LoVo (cell line): ENCODE measurements at regions not wholly inside any gene's neighbourhood (a gene's known extent, or its start where the extent isn't known, plus 50 kb on each side); places are given as distances from the start of the nearest gene placed in this dataset.

Experiments
- DNase-seq: peaks from one replicate; pipeline ENCODE4 v3.0.0-alpha.2; 2016; ENCODE audit warnings: low spot score

DNA sequence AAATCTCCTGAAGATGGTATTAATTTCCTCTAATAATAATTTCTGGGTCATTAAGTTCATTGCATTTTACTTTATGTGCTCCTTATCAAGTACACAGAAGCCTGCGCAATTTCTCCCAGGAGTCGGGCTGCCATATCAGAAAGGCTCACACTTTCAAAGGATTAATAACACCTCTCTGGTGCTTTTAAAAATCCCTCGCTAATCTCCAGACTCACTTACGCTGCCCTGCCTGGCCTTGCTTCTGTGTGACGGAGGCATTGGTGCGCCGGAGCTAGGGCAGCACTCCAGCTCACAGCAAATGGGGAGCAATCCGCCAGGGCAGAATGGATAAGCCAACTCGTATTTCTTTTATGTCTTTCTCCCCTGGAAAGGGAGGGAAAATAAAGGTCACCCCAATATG lies 300.8 kb downstream of the EFNB2 start:
- no peak for DNase-seq

DNA sequence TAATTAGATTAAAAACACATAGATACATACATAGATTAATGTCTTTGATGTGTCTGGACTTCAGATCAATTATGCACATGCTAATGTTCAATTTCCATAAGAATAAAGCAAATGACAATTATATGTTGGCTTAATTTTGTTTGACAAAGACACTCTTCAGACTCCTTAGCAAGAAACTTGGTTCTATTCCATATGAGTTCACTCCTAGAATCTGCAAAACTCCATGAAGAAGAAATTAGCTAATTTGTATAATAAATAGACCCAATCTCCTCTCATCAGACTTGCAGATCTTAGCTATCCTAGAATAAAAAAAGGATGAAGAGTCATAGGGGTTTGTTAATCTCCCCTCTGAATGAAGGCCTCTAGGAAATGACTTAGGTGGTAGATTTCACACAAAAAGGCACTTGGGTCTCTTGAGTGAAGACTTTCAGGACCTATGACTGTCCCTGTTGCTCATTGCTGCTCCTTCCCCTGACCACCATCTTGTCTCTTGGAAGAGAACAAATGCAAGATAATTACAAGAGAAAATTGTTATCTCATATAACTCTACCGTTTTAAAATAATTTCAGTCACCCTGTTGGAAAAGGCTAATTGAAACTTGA lies 302.2 kb downstream of the EFNB2 start:
- no peak for DNase-seq

DNA sequence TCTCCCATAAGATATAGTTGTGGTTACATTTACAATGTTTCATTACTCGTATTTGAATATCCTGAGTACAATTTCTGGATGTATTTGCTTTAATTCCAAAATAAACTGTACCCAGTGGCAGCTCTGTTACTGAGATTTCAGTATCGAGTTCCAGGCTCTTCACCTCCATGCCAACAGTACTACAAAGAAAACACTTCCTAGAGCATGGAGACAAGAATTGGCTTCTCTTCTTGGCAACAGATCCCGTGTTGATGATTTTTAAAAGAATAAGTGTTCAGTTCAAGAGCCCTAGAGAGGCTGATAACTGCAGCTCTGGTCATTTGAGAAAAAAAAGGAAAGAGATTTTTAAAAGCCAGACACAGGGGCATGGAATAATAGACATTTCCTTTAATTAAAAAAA lies 302.8 kb downstream of the EFNB2 start:
- DNase-seq, result no peak

DNA sequence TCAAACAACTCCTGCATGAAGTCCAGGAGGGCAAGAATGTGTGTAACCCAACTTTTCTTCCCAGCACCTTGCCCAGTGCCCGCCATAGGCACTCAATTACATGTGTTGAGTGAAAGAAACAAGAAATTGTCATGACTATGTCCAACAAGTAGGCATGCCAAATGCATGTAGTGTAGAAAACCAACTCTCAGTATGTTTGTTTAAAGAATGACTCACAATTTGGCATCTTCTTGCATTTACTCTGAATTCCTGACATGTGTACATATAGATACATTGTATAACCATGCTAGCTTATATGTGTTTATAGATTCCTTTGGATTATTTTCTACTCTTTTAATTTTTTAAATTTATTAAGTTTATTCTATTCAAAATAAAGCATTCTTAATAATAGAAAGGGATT lies 305.0 kb downstream of the EFNB2 start:
- peak; percentile 7 for DNase-seq

DNA sequence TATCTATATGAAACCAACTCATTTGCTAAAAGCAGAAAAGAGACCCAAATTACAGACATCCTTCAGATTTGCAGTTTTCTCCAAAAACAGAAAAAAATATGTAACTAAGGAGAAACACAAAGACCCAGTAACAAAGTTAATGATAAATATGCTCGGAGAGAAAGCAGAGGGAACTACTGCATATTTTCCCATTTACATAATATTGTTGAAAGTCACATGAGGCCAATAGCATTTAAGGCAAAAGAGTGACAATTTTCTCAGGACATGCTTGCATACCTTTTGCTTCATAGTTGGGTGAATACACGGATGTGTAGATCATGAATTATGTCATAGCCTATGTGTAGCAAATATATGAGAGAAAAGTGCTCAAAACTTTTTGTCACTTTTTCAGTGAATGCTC lies 310.3 kb downstream of the EFNB2 start:
- DNase-seq, result no peak

DNA sequence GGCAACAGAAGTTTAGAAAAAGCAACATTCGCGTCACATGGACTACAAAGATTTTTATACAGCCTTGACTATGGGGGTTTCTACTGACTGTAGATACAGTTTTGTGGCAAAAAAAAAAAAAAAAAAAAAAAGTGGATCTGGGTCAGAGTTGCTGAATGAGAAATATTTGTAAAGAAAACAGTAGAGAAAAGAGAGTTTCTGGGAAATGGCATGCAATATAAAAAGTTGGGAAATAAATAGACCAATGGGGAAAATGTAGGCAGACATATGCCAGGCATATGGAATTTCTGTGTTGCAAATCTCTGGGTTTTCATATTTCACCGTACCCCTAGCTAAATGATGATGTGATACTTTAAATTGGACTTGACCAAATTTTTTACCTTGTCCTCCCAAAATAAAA lies 315.3 kb downstream of the EFNB2 start:
- no peak for DNase-seq

DNA sequence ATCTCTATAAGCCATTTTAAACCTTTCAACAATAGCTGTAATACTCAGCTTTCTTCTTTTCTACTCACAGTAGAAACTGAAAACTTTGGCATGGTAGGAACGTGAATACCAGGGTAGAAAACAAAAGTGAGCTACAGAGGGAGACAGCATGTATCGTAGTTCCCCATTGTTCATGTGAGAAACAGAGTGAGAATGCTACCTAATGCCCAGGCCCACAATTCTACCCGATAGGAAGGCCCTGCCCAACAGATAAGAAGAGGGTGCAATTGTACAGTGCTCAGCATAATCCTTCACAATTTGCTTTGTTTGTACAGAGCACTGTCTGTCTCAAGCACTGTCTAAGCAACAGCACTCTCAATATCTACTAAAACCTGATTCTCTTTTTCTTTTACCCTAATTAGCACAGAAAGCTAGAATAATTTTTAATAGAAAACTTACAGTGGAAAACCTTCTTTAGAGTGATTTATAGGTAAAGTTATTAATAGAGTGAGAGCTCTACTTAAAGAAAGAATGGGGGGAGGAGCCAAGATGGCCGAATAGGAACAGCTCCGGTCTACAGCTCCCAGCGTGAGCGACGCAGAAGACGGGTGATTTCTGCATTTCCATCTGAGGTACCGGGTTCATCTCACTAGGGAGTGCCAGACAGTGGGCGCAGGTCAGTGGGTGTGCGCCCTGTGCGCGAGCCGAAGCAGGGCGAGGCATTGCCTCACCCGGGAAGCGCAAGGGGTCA lies 322.3 kb downstream of the EFNB2 start:
- no peak for DNase-seq

DNA sequence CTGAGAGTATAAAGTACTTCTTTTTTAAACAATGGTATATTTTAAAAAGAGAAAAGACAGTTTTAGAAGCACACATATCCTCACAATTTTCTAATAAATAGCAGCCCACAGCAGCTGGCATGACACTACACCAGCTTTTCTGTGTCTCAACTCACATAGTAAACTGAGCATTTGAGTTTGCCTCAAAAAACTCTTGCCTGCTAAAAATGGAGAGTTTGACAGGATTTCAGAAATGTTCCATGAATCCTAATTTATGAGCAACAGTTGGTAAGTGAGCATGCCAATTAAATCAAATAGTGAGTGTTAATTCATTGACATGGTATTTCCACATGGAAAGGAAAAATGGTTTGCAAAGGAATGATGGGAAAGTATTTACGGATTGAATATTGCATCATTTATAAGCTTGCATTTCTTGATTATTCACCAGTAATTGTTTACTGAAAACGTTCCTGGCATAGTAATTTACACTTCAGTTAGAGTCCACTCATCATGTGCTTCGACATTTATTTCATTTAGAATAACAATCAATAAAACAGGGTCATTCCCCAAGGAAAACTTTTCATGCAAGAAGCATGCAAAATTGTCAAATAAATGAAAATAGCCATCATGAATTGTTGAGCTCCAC lies 323.0 kb downstream of the EFNB2 start:
- no peak for DNase-seq

DNA sequence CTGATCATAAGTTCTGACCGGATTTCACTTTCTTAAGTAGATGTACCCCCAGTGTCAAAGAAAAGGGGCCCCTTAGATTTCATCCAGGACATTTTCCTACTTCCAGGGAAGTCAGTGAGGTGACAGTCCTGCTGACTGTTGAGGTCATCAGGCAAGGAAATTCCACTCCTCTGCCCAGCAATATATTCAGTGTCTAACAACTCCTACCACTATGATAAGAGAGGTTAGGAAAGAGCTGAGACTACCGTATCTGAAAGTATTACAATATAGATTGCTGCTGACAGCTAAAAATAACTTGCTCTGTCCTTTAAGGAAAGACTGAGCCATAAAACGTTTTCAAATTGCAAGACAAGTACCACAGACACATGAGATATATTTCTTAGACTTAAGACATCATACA lies 325.1 kb downstream of the EFNB2 start:
- DNase-seq, result no peak

DNA sequence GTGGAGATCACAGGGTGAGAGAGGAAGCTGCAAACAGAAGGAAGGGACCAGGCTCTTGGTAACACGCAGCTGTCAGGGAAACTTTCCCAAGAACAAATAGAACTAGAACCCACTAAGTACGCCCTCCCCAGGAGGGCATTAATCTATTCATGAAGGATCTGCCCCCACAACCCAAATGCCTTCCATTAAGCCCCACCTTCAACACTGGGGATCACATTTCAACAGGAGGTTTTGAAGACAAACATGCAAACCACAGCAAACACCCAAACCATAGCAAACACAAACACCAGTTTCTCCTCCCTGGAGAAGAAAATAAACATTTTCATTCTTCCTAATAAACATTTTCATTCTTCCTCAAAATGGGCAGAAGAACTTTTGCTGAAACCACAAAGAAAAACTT lies 329.6 kb downstream of the EFNB2 start:
- DNase-seq, result no peak

DNA sequence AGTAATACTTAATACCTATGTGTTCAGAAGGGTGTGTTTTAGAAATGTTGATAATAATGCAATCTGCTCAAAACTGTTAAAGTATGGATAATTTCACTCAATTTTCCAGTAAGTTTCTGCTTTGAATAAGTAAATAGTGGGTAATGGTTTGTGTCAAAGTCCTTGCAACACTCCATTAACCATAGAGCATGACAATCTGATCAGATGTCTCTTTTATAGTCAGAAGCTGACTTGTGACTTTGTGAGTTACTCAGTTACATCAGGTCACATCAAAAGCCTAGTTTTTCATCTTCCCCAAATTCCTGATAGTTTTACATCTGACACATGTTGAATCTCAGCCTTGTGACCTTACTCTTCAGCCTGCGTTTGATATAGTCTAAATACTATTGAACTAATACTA lies 338.0 kb downstream of the EFNB2 start:
- no peak for DNase-seq

DNA sequence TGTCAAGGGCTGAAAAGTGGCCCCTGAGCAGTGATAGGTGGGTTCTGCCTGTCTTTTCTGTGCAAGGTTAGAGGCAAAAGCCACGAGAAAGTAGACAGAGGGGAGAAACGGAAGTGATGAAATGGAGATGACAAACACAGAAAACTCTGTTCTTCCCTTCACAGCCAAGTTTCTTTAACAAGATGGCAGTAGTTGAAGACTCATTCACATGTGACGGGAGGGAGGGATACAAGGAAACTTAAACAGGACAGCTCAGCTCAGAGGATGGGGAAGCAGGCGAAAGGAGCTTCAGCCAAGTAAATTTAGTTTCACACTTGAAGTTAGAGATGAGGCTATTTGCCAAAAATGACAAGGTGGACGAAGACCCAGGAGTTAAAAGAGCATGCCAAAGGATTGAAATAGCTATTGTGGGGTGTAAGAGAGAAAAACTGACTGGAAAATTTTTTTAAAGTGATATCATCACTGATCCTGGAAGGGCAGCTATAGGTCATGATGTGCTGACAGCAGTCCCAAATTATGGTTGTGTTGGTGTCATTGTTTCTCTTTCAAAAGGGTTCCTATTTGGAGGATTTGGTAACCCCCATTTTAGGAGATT lies 347.9 kb downstream of the EFNB2 start:
- DNase-seq, result no peak

DNA sequence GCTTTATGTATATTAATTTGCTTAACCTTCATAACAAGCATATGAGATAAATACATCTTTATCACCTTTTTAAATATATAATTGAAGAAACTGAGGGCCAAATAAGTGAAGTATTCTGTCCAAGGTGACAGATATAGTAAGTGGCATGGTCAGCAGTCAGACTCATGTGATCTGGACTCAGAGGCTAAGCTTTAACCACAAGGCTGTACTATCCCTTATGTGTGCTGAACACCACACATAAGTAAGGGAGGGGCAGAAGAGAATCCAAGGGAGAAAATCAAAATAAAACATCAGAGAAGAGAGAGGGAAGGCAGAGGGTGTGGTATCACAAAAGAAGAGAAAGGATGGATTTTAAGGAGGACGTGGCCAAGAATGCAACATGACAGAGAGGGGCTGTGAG lies 348.4 kb downstream of the EFNB2 start:
- DNase-seq, result no peak

DNA sequence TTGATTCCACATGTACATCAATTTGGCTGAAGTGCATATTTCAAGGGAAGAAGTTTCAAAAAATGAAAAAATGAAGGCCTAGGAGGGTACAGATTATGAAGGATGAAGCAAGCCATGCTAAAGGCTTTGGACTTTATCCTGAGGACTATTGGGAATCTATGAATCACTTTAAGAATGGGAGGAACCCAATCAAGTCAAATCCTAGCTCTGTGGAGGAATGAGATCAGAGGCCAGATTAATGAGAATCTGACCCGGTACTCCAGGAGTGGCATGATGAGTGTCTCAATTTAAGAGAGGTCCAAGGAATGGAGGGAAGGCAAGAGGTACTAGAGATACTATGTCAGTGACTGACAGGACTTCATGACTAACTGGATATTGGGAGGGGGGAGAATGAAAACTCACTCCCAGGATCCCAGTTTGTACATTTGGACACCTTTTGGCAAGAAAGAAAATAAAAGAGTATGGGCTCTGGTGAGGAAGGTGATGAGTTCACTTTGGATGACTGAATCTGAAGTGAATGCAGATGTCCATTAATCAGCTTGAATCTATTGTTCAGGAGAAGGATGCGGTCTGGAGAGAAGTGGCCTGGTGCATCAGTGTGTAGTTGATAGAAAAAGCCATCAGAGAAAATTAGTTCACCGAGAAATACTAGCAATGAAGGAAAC lies 349.0 kb downstream of the EFNB2 start:
- no peak for DNase-seq

DNA sequence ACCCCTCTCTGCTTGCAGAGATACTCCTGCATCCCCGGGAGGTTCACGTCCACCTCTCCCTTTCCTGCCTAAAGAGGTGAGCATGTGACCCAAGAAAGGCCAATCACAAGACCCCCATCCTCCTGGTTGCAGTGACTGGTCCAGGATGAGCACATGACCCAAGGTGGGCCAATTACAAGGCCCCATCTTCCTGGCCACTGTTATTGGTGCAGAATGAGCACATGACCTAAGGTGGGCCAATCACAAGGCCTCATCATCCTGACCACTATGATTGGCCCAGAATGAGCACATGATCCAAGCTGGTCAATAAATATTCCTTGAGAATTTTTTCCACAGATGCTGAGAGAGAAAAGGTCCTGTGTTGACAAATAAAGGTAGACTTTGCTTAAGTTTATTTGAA lies 350.7 kb downstream of the EFNB2 start:
- DNase-seq, result no peak

DNA sequence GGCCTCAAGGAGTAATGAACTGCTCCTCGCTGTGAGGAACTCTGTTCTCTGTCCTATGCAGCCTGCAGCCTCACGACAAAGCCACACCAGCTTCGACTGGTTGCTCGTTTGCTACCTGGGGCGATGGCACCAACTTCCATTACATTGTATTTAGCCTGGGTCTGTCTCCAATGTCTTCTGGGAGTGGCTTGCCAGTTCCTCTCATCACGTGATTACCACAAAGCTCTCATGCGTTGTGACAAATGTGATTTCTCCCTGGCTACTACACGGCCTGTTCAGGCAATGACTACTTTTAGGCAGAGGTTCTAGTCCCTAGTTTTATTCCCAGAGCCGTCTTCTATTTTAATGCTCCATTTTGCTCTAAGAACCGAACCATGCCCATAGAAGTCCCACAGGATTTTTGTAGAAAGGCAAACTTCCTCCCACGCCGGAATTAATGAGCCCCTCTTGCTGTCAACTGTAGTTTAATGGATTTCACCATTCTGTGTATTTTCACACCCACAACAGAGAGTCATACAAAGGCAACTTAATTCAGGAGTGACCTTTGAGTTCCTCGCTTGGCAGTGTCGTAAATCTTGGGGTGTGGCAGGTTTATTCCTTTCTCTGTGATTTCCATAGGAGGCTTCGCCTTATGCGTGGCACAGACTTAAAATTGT lies 351.9 kb downstream of the EFNB2 start:
- DNase-seq, result peak; percentile 78

DNA sequence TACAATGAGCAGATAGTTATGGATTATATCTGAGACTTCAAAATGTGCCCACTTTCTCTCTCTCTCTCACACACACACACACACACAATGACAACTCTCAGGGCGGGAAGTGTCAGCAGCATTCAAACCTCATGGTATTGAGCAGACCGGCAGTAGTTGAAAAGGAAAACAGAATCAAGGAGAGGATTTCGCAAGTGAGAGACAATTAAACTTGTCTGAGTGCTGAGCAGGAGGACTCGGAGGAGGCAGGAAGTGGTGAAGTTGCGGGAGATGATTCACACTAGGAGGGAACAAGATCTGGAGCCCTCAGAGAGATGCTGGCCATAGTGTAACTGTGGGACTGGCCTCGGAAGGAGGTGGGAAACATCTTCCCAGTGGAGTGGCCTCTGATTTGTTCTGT lies 353.1 kb downstream of the EFNB2 start:
- DNase-seq, result peak; percentile 58

DNA sequence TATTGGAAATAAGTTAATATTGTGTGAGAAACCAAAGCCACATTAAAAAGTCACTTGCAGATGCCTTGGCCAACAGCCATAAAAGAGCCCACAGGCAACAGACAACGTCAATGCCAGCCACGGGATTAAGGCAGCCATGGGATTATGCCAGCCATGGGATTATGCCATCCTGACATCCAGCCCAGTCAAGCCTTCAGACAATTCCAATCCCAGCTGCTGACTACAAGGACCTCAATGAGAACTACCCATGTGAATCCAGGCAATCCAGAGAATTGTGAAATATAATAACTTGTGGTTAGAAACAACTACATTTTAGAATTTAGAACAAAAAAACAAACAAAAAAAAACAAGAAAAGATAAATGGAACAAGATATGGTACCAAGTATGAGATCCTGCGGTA lies 356.6 kb downstream of the EFNB2 start:
- no peak for DNase-seq

DNA sequence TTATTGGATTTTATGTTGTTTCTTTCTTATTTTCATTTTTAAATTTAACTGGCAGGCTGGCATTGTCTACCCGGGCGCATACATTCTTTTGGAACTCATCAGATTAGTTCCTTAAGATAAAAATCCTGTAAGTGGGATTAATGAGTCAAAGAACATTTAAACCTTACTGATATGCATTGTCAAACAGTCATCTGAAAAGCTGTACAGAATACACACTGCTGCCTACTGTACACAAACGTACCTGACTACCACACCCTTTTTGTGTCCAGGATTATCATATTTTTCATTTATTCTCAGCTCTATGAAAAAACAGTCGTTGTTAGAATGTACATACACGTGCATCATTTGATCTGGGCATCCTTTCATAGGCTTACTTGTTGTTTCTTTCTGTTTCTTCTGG lies 358.3 kb downstream of the EFNB2 start:
- DNase-seq, result no peak

DNA sequence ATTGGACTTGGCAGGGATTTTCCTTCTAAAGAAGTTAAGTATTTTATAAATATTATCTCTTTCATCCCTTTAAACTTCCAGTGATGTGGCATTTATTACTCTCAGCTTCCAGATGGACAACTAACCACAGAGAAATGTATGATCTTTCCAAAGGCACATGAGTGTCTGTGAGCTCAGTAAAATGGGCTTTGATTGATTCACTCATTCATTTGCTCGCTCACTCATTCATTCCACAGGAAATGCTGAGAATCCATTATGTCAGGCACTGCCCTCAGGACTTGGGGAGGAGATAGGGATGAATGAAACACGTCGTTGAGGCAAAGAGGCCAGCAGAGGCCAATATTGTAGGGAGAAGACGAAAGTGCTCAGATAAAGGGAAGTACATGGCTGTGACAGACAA lies 359.3 kb downstream of the EFNB2 start:
- no peak for DNase-seq

DNA sequence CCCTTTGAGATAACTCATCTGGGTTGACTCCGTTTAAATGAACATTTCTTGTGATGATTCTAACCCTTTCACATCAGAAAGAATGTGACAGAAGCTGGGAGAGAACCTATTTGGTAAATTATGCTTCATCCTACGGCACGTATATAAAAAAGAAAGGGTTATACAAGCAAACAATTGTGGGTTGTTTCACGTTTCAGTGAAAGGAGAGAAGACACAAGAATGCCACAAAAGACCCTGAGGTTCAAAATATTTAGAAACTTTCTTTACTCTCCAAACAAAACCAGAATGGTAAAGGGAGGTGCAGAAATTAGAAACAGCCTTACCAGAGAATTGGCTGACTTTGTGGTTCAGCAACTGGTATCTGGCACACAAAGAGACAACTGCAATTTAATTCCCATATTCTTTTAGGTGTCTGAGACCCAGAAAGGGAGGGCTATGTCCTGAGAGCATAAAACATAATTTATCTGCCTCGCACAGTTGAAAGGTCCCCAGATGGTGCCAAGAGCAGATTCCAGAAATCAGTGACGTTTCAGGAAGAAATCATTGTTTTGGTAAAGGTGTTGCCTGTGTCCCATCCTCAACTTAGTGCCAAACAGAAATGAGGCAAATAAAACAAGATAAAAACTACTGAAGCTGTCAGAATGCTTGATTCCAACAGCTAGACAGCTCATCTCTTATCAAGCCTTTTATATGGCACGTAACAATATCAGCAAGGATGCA lies 361.4 kb downstream of the EFNB2 start:
- no peak for DNase-seq

DNA sequence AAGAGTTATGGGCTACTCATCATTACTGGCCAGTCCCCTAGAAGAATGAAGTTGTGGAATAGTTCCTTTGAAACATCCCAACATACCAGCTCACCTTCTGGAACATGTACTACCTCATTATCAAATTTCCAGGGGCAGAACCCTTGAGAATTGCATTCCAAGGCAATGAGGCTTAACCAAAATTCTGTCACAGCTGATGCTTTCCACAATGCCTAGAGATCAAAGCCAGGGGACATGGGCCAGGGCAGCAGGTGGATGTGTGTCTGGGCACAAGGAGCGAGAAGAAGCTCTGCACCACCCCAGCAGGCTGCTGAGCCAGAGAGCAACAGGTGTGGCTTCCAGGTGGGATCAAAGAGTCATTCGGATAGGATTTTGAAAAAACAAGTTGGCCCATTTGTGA lies 362.1 kb downstream of the EFNB2 start:
- DNase-seq, result no peak
